A204.1 (cell line): ENCODE measurements at regions not wholly inside any gene's neighbourhood (a gene's known extent, or its start where the extent isn't known, plus 50 kb on each side); places are given as distances from the start of the nearest gene placed in this dataset.

Experiments
- FAIRE-seq: peaks from 2 replicates; lab custom pipeline; 2012; peaks lifted over from hg19 to GRCh38; lab: Jason Lieb, UNC

DNA sequence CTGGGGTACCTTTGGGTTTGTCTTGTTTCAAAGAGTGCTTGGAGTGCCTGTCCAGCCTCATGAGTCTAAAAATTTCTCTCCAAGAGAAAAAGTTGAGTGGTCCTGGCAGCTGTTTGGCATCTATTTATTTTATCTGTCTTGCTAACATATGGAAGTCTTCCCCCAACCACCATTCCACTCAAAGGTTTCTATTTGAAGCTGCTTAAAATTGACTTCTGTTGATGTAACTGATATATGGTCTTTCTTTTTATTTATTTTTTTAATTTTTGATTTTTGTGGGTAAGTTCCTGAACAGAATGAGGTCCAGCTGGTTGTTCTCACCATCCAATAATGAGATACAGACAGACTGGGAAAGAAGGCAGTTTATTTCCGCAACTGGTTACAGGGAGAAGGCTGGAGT lies 178.7 kb upstream of the SGCD start:
- FAIRE-seq, result no peak

DNA sequence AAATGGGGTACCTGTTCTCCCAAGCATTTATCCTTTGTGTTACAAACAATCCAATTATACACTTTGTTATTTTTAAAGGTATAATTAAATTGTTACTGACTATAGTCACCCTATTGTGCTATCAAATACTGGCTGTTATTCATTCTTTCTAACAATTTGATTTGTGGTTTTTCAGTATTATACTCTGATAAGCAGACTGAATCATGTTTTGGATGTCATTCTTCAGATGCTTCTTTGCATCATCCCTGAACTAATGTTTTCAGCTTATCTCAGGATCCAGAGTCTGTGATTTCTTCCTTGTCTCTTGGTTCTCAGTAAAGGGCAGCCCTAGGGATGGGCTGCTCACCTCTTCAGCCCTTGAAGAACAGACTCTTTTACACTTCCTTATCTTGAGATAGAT lies 177.8 kb upstream of the SGCD start:
- FAIRE-seq, result no peak

DNA sequence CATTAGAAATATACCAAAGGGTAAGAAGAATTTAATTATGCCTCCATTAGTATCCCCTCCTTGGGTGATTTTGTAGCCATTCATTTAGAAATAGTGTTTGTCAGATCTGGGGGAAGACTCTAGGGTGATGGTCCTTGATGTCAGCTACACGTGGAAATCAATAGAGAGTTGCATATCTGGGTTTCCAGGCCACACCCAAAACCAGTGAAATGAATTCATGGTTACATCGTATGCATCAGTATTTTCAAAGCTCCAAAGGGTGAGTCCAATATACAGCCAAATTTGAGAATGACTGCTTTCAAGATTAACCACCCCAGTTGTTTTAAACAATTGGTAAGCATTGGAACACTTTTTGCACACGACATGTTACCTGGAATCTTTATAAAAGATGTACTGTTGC lies 173.4 kb upstream of the SGCD start:
- no peak for FAIRE-seq

DNA sequence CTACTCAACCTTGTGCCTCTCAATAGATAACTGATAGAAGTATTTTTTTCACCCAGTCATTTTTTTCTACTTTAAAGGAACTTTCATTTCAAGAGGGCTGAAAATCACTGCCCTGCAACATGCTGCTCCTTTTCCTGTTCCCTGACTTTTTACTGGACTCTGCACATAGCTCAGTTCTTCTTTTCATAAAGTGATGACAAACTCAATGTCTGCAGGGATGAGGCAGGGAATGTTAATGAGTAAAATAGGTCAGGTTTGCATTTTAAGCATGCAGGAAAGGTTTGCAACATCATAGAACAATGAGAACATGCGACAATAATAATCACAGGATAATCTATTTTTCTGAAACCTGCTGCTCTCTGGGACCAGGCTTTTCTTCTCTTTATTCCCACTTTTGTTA lies 172.2 kb upstream of the SGCD start:
- no peak for FAIRE-seq

DNA sequence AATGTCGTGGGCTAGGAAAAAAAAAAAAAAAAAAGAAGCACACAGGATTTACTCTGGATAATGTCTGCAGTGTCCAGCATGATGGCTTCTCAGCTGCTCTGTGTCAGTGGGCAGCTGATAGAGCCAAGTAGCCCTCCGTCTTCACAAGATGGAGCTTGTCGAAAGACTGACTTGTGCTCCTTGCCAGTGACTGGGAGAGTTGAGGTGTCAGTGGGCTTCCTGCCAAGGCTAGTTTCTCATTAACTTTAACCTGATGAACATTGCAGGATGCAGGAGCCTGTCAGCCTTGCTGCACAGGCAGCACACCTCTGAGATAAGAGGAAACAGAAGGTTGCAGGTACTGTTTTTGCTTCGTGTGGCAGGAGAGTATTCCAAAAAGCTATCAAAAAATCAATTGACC lies 171.4 kb upstream of the SGCD start:
- no peak for FAIRE-seq

DNA sequence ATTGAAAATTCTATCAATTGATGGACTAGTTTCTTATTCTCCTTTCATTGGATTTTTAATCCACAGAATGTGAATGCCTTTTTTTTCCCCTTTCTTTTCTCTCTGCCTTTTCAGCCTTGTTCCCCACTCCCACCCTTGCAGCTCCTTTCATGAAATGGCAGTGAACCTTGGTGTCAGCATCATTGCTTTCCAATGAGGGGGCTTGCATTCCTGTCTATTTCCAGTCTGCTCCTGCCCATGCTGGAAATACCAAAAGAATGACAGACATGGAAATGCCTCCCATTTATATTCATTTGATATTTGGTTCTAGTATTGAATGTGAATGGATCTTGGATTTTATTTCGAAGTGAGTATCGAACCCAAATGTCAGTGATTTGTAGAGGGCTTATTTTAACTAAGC lies 162.7 kb upstream of the SGCD start:
- FAIRE-seq, result no peak

DNA sequence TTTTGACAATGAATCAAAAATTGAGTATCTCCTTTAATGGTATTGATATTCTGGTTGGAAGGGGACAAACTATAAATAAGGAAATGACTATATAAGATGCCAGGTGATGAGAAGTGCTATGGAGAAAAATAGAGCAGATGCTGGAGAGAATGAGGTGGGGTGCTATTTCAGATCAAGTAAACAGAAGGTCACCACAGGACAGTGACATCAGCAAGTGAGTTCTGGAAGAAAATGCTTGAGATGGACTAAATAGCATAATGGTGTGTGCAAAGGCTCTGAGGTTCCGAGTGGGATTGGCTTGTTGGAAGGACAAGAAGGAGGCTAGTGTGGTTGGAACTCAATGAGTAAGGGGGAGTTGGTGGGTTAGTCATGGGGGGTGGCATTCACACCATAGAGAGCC lies 157.5 kb upstream of the SGCD start:
- FAIRE-seq, result no peak

DNA sequence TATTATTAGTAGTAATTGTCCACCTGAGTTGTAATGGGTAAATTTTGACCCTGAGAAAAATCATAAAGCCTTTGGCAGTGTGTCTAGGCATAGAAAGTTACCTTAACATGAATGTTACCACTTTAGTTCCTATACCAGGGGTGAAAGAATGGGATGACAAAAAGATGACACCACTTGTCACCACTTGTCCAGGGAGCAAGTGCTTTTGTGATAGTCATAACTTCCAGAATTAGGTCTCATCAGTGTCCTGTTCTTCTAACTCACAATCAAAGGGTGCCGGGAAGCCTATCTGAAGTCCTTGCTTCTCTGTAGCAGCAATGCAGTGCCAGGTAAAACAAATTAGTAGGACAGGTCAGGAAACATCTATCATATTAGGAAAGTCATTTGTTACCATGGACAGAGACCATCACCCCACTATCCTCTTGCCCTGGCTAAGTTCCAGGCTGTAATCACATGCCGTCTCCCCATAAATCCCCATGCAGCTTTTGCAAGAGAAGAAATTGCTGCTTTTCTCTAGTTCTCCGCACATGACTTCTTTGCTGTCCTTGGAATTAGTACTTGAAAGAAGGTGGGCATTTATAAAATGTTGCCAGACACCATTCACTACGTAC lies 156.5 kb upstream of the SGCD start:
- no peak for FAIRE-seq

DNA sequence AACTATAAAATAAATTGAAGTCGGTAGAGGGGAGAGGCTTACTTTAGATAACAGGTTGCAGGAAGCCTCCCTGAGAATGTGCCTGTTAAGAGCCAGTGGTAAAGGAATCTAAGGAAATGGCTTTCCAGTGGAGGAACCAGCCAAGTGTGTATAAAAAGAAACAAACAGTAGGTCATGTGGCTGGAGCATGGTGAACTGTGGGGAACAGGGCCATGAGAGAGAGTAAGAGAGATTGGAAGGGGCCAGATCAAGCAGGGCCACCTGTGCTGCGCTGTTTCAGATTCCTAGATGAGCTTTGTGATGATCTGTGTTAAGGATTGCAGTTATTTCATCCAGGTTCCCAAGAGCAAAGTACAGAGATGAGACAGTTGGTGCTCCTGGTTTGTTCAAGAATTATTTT lies 152.7 kb upstream of the SGCD start:
- FAIRE-seq, result no peak

DNA sequence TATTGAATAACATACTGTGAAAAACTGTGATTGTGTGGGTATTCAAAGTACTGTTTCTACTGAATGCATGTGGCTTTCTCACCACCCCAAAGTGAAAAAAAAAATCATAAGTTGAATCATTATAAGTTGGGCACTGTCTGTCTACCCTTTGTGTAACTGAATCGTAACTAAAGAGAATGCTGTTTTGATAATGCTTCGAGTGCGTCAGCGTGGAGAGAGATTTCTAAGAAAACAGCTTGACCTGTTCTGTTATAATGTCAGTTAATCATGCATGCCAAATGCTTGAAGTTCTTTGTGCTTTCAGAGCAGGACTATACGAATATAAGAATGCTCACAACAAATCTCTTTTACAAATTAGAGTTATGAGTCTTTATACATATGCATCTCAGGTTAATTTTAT lies 148.8 kb upstream of the SGCD start:
- FAIRE-seq, result no peak

DNA sequence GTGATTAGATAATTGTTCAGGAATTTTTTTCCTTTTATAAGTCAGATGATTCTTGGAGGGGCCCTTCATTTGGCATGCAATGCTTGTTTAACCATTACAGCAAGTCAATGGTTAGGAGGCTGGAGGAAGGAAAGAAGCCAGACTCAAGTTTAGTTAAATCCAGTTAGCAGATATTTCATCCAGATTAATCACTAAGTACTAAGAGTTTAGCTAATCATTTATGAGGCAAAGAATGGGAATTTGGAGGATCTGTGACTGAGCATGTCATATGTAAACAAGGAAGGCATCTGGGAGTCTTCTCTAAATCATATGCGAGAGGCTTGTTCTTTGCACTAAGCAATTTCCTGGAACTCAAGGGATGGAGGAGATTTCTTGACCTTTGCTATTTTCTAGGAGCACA lies 145.3 kb upstream of the SGCD start:
- FAIRE-seq, result no peak

DNA sequence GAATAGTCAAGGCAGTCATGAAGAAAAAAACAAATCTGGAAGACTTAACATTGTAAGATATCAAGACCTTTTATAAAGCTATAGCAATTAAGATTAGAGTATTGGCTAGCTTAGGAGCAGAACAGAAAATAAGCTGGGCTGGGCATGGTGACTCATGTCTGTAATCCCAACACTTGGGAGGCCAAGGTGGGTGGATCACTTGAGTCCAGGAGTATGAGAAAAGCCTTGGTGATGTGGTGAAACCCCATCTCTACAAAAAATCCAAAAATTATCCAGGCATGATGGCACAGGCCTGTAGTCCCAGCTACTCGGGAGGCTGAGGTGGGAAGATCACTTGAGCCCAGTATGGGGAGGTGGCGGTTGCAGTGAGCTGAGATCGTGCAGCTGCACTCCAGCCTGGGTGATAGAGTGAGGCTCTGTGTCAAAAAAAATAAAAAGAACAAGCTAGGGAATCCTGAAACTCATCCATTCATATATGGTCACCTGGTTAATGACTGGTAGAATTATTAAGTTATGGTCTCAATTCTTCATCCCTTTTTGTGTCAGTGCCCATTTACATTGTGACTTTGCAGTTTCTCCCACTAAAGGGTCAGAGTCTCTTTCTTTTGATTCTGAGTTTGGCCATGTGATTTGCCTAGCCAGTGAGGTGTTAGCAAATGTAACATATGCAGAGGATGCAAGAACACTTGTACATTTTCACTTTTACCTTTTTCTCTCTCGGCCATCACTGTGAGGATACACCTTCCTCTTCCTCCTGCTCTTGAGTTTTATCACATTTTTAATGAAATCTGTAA lies 144.6 kb upstream of the SGCD start:
- FAIRE-seq, result no peak

DNA sequence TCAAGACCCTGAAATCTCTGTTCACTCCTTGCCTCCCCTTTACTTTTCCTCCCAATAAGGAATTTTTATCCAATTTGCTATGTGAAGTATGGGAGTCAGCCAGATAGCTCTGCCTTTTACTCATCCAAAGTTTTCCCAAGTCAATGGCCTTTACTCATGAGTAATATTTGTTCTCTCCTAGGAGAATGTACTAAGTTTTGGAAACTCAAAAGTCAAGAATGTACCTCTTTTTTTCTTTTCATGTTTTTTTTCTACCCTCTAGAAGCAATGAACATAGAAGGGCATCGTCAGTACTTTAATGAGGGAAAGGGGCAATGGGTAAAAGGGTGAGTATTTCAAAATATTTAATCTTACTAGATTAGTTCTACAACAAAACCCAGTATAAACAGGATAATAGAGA lies 140.2 kb upstream of the SGCD start:
- FAIRE-seq, result no peak

DNA sequence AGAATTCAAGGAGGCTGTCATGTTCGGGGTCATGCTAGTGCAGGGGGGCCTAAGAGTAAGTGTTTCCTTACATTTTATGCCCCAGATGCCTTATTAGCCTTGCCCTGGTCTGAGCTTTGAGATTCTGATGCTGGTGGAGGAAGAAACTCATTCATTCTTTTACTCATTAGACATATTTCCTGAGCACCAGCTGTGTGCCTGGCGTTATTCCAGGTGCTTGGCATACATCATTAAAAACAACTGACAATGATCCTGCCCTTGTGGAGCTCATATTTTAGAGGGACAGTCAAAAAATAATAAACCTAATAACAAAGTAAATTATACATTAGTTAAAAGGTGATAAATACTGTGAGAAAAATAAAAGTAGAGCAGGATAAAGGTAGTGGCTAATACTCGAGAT lies 138.9 kb upstream of the SGCD start:
- FAIRE-seq, result no peak

DNA sequence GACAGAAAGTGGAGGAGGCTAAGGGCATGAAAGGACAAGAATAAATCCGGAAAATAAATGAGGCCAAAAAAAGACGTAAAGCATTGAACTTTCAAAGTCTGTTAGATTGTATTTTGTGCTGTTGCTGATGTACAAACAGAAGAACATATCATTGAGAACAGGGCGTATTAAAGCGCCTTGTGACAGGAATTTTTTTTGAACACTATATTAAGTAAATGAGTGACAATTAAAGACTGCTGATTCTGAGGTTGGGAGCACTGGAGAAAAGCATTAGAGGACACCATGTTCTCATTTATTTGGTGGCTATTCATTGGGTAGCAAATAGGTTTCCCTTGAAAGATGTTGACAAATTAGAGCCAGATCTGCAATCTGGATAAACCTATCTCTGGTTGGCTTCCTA lies 137.3 kb upstream of the SGCD start:
- no peak for FAIRE-seq

DNA sequence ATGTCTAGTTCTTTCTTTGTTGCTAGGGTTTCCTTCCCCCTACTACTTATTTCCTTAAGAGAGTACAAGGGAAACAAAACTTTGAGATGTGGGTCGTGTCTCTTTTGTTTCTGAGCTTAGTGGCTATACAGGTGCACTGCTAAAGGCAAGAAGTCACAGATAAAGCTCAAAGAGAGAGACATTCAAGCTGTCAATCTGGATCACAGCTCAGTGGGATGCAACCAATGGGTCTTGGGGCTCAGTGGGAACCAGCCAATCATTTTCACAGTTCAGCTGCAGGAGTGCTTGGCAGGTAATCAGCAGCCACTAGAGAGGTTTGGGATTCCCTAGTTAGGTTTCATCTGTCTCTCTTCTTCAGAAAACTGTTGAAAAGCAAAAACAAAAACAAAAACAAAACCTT lies 135.4 kb upstream of the SGCD start:
- FAIRE-seq, result no peak

DNA sequence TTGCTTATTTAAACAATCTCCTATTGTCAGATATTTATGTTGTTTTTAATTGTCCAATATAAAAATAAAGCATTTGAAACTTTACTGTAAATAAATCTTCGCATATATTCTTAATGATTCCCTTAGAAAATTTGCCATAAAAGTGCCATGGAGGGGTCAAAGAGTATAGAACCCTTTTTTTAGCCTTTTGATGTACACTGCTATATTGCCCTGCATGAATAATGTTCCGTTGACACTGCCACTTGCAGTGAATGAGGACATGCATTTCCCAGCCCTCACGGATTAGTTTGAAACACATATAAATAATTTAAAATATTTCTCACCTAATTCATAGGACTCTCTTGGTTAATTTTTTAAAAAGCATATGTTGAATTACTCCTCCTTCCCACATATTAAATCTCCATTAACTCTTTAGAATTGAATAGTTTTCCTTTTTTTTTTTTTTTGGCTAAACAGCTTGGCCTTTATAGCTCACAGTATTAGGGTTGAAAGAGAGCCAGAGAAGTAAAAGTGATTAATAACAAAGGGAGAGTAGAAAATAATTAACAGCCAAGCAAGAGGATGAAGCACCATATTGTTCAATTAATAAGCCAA lies 129.8 kb upstream of the SGCD start:
- no peak for FAIRE-seq

DNA sequence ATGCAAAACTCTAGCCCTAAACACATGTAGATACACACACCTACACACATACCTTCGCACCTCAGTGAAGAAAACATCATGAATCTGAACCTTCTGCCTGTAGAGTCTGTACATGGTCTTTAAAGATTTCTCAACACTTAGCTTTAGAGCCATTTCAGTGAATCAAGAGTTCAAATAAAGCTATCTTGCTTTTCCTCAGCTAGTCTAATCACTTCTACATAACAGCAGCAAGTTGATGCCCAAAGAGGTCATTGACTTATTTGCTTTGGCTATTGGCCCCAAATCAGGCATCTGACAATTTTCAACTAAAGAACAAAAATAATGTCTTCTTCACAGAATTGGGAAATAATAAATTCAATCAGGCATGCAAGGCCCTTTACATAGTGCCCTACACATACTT lies 127.9 kb upstream of the SGCD start:
- FAIRE-seq, result no peak

DNA sequence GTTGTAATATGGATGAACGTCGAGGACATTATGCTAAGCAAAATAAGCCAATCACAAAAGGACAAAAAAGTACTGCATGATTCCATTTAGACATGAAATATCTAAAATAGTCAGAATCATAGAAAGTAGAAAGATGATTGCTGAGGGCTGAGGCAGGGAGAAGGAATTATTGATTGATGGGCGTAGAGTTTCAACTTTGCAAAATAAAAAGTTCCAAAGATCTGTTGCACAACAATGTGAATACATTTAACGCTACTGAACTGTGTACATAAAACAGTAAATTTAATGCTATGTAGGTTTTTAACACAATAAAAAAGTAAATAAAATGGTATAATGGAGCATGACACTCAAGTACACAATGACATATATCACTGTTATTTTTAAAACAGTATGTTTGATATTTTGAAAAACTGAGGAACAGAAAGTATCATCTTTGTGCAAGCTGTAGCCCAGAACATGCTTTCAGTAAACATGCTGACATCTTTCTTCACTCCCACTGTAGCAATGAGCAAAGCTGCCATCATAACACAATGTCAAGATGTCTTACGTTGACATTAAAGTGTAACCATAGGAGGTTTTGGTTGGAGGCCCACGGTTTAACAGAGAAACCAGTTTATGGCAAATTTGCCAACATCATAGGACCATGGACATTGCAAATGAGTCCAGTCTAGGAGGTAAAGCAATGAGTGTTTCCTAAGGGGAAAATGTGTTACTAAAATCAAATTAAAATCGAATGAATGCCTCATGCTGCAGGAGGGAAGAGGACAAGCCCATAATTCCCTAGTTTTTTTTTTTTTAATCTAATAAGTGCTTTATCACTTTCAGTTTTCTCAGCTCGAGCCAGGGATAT lies 125.8 kb upstream of the SGCD start:
- FAIRE-seq, result no peak

DNA sequence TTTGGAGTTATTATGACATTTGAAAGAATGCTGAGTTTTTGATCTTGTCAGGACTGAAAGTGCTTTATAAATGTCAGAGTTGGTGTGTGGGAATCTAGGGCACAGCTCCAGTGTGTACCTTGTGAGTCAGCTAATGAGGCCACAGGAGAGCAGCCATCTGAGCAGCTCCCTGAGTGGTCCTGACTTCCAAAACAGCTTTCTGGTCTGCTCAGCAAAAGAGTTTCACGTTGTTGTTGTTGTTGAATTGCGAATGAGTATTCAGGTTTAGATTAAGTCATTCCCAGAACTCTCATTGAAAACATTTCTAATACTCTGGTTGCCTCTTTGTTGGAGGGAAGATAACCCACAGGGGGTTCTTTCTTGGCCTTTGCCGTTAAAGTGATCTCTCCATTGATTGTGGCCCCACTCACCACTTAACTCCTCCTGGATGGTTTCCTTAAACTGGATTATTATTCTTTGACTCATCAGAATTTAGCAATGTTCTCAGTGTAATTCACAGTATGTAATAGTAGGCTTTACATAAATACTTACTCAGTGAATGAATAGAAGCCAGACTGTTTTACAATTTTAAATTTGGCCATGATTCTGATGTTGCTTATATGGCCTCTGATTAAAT lies 125.1 kb upstream of the SGCD start:
- no peak for FAIRE-seq

DNA sequence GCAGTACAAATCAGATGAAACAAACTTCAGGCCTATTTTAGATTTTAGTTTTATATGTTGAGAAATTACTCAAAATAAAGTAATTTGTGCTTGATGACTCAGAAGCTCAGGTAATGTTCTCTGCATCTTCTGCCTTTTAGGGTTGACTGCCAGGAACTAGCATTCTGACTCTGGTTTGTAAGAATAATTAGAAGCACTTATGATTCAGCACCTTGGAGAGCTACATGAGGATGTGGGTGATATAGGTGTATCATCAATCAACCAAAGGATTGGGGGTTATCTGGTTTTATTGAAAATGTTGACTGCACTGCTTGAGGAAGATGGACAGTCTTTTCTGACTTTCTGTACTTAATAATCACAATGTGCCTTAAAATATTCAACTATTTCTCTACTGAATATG lies 118.7 kb upstream of the SGCD start:
- FAIRE-seq, result no peak

DNA sequence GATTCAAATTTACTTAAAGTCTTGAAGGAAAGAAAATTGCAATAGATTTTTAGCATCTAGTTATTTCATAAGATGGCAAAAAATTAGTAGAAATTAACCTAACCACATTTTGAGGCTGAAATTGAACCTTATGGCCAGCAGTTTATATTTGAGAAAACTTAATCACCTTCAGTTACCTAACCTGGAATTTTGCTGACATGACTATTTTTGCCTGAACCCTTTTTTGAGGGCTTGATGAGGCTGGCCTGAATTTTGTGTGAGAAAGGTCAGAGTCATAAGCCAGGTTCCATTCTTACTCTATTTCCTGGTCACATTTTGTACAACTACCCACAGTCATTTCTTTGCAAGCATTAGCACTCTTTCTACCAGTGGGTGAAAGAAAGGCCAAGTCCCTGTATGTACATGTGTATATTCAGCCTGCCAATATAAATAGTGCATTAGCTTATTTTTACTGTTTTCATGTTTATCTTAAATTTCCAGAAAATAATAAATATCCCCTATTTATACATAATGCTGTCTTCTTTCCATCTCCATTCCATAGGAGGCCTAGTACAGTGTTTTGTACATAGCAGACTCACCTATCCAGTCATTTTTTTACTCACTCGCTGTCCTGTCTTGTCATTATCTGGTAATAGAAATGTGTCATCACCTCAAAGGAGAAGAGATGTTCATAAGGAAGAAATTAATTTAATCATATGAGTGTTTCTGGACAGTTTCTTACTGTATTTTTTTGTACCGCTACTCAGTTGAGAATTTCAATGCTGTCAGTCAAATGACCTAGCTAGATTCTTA lies 108.4 kb upstream of the SGCD start:
- no peak for FAIRE-seq
